HepG2 (cell line): ENCODE measurements at regions not wholly inside any gene's neighbourhood (a gene's known extent, or its start where the extent isn't known, plus 50 kb on each side); places are given as distances from the start of the nearest gene placed in this dataset.

Experiments used
- CEBPB ChIP-seq: IDR thresholded peaks from 2 replicates; pipeline ENCODE4 v1.6.1; 2011; ENCODE audit warnings: low read depth, low read length, improper control_type of control experiment, borderline replicate concordance
- CEBPG ChIP-seq: IDR thresholded peaks from 2 replicates; pipeline ENCODE4 v1.6.1; 2016
- EEA1 ChIP-seq: sonication (generic); formaldehyde crosslinking; IDR thresholded peaks from 2 replicates; pipeline ENCODE4 v1.5.1; 2020; ENCODE audit warnings: mild to moderate bottlenecking, missing genetic modification reagents, borderline replicate concordance
- NCOA1 ChIP-seq: sonication (generic); formaldehyde crosslinking; IDR thresholded peaks from 2 replicates; pipeline ENCODE4 v1.9.0; 2021; ENCODE audit warnings: missing genetic modification reagents
- NFIC ChIP-seq: IDR thresholded peaks from 2 replicates; pipeline ENCODE4 v1.6.1; 2012; ENCODE audit warnings: mild to moderate bottlenecking, low read length, inconsistent platforms
- NR2F1 ChIP-seq, 2 experiments: fragments of 450-650 bp in 1 of 2; formaldehyde crosslinking in 1 of 2; IDR thresholded peaks; 2 replicates each; pipeline versions ENCODE4 v1.5.0 to v1.6.1; 2016 to 2020; ENCODE audit warnings: mild to moderate bottlenecking in 1 of 2, missing compliant biosample characterization in 1 of 2, missing genetic modification reagents in 1 of 2, moderate library complexity in 1 of 2
- TAF15 ChIP-seq: fragments of 200-400 bp; formaldehyde crosslinking; IDR thresholded peaks from one replicate; pipeline ENCODE4 v1.6.1; 2018; ENCODE audit warnings: mild to moderate bottlenecking, low read depth, low read length; ENCODE audit not compliant: poor library complexity, severe bottlenecking
- ZC3H4 ChIP-seq: sonication (generic); formaldehyde crosslinking; IDR thresholded peaks from 2 replicates; pipeline ENCODE4 v1.4.0; 2020; ENCODE audit warnings: missing genetic modification reagents, borderline replicate concordance
- ZNF121 ChIP-seq: sonication (generic); formaldehyde crosslinking; IDR thresholded peaks from 2 replicates; pipeline ENCODE4 v1.5.0; 2020; ENCODE audit warnings: mild to moderate bottlenecking, missing genetic modification reagents
- ZNF605 ChIP-seq: sonication (generic); formaldehyde crosslinking; IDR thresholded peaks from 2 replicates; pipeline ENCODE4 v1.8.0; 2022; ENCODE audit warnings: mild to moderate bottlenecking, missing genetic modification reagents
- ZNF891 ChIP-seq: sonication (generic); formaldehyde crosslinking; IDR thresholded peaks from 2 replicates; pipeline ENCODE4 v1.5.0; 2020; ENCODE audit warnings: mild to moderate bottlenecking, missing genetic modification reagents
- TF ChIP-seq, protein P1 (sequence below): sonication (generic); formaldehyde crosslinking; IDR thresholded peaks from 2 replicates; pipeline ENCODE4 v1.4.0; 2020; ENCODE audit warnings: missing genetic modification reagents
- TF ChIP-seq, protein P2 (sequence below), 2 experiments: sonication (generic) in 1 of 2; formaldehyde crosslinking in 1 of 2; IDR thresholded peaks; 2 replicates each; pipeline versions ENCODE4 v1.4.0 to v1.6.1; 2016 to 2020; ENCODE audit warnings: borderline replicate concordance in 1 of 2, low read depth in 1 of 2, mild to moderate bottlenecking in 1 of 2, missing genetic modification reagents in 1 of 2
- TF ChIP-seq, protein P3 (sequence below): sonication (generic); formaldehyde crosslinking; IDR thresholded peaks from 2 replicates; pipeline ENCODE4 v1.5.1; 2020; ENCODE audit warnings: mild to moderate bottlenecking, missing genetic modification reagents, moderate library complexity
- TF ChIP-seq, protein P4 (sequence below): sonication (generic); formaldehyde crosslinking; IDR thresholded peaks from 2 replicates; pipeline ENCODE4 v1.4.0; 2020; ENCODE audit warnings: missing genetic modification reagents

DNA sequence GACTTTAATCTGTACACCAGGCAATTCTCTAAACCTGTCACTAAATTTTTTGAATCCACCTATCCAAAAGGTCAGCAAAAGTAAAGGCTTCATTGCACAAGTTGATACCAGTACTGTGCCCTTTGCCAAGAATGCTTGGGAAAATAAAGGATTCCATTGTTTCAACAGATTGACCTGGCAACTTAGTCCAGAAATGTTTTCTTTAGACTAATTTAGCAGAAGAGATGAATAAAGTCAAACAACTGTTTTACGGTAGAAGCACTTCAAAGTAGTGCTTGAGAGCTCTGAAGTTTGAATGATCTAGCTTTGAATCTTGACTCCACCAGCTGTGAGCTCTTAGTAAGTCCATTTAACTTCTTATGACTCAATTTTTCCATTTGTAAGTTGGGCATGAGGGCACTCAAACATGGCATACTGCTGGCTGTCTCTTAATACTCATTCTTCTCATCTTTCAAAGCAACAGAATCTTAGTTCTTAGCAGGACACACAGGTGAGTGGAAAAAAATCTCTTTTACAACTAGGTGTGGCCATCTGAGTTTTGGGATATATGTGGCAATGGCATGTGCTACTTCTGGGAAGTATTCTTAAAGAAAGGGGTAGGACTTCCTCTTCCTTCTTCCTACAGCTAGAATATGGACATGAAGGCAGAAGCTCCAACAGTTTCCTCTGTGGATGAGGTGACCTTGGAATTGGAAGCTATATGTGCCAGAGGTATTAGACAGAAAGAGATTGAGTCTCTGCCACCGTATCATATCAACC lies 55.9 kb upstream of the LOC128125822 start (continued):
- TF ChIP-seq, protein P1, sequence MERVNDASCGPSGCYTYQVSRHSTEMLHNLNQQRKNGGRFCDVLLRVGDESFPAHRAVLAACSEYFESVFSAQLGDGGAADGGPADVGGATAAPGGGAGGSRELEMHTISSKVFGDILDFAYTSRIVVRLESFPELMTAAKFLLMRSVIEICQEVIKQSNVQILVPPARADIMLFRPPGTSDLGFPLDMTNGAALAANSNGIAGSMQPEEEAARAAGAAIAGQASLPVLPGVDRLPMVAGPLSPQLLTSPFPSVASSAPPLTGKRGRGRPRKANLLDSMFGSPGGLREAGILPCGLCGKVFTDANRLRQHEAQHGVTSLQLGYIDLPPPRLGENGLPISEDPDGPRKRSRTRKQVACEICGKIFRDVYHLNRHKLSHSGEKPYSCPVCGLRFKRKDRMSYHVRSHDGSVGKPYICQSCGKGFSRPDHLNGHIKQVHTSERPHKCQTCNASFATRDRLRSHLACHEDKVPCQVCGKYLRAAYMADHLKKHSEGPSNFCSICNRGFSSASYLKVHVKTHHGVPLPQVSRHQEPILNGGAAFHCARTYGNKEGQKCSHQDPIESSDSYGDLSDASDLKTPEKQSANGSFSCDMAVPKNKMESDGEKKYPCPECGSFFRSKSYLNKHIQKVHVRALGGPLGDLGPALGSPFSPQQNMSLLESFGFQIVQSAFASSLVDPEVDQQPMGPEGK (CRISPR knock-in tag), result peak; percentile 51
- TF ChIP-seq, protein P2, sequence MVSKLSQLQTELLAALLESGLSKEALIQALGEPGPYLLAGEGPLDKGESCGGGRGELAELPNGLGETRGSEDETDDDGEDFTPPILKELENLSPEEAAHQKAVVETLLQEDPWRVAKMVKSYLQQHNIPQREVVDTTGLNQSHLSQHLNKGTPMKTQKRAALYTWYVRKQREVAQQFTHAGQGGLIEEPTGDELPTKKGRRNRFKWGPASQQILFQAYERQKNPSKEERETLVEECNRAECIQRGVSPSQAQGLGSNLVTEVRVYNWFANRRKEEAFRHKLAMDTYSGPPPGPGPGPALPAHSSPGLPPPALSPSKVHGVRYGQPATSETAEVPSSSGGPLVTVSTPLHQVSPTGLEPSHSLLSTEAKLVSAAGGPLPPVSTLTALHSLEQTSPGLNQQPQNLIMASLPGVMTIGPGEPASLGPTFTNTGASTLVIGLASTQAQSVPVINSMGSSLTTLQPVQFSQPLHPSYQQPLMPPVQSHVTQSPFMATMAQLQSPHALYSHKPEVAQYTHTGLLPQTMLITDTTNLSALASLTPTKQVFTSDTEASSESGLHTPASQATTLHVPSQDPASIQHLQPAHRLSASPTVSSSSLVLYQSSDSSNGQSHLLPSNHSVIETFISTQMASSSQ (IDR thresholded peaks at IDR 0.05; ENCODE audit: low read depth), result peak; percentile 85
- TF ChIP-seq, protein P2 (CRISPR knock-in tag; IDR thresholded peaks at IDR 0.05; ENCODE audit: borderline replicate concordance), result peak; percentile 94
- TF ChIP-seq, protein P3, sequence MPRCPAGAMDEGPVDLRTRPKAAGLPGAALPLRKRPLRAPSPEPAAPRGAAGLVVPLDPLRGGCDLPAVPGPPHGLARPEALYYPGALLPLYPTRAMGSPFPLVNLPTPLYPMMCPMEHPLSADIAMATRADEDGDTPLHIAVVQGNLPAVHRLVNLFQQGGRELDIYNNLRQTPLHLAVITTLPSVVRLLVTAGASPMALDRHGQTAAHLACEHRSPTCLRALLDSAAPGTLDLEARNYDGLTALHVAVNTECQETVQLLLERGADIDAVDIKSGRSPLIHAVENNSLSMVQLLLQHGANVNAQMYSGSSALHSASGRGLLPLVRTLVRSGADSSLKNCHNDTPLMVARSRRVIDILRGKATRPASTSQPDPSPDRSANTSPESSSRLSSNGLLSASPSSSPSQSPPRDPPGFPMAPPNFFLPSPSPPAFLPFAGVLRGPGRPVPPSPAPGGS, result peak; percentile 26; the same call in 1 of the 2 replicates
- TF ChIP-seq CEBPB, result peak; percentile 97
- no peak for TF ChIP-seq EEA1 (CRISPR knock-in tag)
- TF ChIP-seq, protein P4, sequence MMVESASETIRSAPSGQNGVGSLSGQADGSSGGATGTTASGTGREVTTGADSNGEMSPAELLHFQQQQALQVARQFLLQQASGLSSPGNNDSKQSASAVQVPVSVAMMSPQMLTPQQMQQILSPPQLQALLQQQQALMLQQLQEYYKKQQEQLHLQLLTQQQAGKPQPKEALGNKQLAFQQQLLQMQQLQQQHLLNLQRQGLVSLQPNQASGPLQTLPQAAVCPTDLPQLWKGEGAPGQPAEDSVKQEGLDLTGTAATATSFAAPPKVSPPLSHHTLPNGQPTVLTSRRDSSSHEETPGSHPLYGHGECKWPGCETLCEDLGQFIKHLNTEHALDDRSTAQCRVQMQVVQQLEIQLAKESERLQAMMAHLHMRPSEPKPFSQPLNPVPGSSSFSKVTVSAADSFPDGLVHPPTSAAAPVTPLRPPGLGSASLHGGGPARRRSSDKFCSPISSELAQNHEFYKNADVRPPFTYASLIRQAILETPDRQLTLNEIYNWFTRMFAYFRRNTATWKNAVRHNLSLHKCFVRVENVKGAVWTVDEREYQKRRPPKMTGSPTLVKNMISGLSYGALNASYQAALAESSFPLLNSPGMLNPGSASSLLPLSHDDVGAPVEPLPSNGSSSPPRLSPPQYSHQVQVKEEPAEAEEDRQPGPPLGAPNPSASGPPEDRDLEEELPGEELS (CRISPR knock-in tag), result peak; percentile 97
- 0 out of 2 replicates have a peak, but pooled peaks have one; percentile 27 for TF ChIP-seq ZNF121 (CRISPR knock-in tag)
- peak; percentile 84; the same call in 1 of the 2 replicates for TF ChIP-seq ZC3H4 (CRISPR knock-in tag)
- peak; percentile 95 for TF ChIP-seq CEBPG
- TF ChIP-seq NFIC, result peak; percentile 100
- no peak for TF ChIP-seq ZNF605 (CRISPR knock-in tag)
- peak; percentile 88; the same call in 1 of the 2 replicates for TF ChIP-seq NCOA1 (CRISPR knock-in tag)
- no peak for TF ChIP-seq TAF15
- no peak for TF ChIP-seq ZNF891 (CRISPR knock-in tag)
- peak; percentile 95 to 98 for TF ChIP-seq NR2F1 (CRISPR knock-in tag; IDR thresholded peaks at IDR 0.05)
